Endothelial cell of umbilical vein (primary cell): ENCODE measurements at regions not wholly inside any gene's neighbourhood (a gene's known extent, or its start where the extent isn't known, plus 50 kb on each side); places are given as distances from the start of the nearest gene placed in this dataset.

Source experiments
- BruUV-seq: library from RNA; stranded (reverse); fragments of 400-500 nt; replicated peaks from 2 replicates; lab custom pipeline; 2021; lab: Mats Ljungman, UMichigan
- CTCF ChIA-PET: fragments of 300-600, 350-600 bp; sonication (Branson Sonifier 250); formaldehyde crosslinking; loops from one replicate; lab custom pipeline; 2021; ENCODE audit warnings: antibody characterized with exemption, inconsistent platforms; lab: Charles Lee
- POLR2A ChIA-PET: fragments of 300-600, 350-600 bp; sonication (Branson Sonifier 250); formaldehyde crosslinking; loops from one replicate; lab custom pipeline; 2021; ENCODE audit warnings: antibody characterized with exemption, inconsistent platforms; lab: Charles Lee
- DNase-seq: peaks from one replicate; pipeline ENCODE4 v3.0.0-alpha.2; 2011; ENCODE audit warnings: low read depth, low spot score
- FAIRE-seq: peaks from 2 replicates; lab custom pipeline; 2011; peaks lifted over from hg19 to GRCh38; lab: Jason Lieb, UNC
- H2AFZ ChIP-seq: 2 replicates; pipeline ENCODE4 v1.6.0; 2012; ENCODE audit warnings: low read depth, low read length, control low read depth, inconsistent platforms
- H3K27ac ChIP-seq: 2 replicates; pipeline ENCODE4 v1.5.1; 2011; ENCODE audit warnings: low read depth, mild to moderate bottlenecking, control low read depth, low read length, moderate library complexity; ENCODE audit not compliant: insufficient read depth
- H3K27me3 ChIP-seq, 2 experiments: 2 replicates each; pipeline versions ENCODE4 v1.6.0 to v1.6.1; 2011; ENCODE audit warnings: low read length in 2 of 2, mixed read lengths in 1 of 2; ENCODE audit not compliant: control insufficient read depth in 2 of 2, insufficient read depth in 2 of 2
- H3K36me3 ChIP-seq, 2 experiments: 2 replicates in 1 of 2; 3 replicates in 1 of 2; pipeline ENCODE4 v1.5.1; 2011; ENCODE audit warnings: low read length in 2 of 2, mild to moderate bottlenecking in 1 of 2, moderate library complexity in 1 of 2; ENCODE audit not compliant: control insufficient read depth in 2 of 2, insufficient read depth in 2 of 2; ENCODE audit errors: extremely low read depth in 1 of 2
- H3K4me1 ChIP-seq: 3 replicates; pipeline ENCODE4 v1.5.1; 2011; ENCODE audit warnings: mild to moderate bottlenecking, low read length; ENCODE audit not compliant: control insufficient read depth, insufficient read depth; ENCODE audit errors: extremely low read depth
- H3K4me2 ChIP-seq: 2 replicates; pipeline ENCODE4 v1.6.1; 2011; ENCODE audit warnings: low read length, control low read depth, mixed read lengths; ENCODE audit not compliant: insufficient read depth
- H3K4me3 ChIP-seq, 3 experiments: fragments of 200-600 bp in 1 of 3; sonication (generic), shearing (Covaris generic) in 1 of 3; replicated peaks in 1 of 3; 2 replicates each; pipeline ENCODE4 v1.5.1; 2011 to 2016; ENCODE audit warnings: control low read depth in 3 of 3, low read length in 3 of 3, mild to moderate bottlenecking in 2 of 3, inconsistent platforms in 1 of 3, low read depth in 1 of 3, moderate library complexity in 1 of 3; ENCODE audit not compliant: insufficient read depth in 1 of 3
- H3K79me2 ChIP-seq: 2 replicates; pipeline ENCODE4 v1.6.0; 2012; ENCODE audit warnings: low read length, inconsistent platforms; ENCODE audit not compliant: control insufficient read depth, insufficient read depth
- H3K9ac ChIP-seq: replicated peaks from 2 replicates; pipeline ENCODE3; 2011; ENCODE audit warnings: low read length, control low read depth; ENCODE audit not compliant: insufficient read depth; ENCODE audit errors: extremely low read depth
- H3K9me1 ChIP-seq: replicated peaks from 3 replicates; pipeline ENCODE4 v1.6.0; 2011; ENCODE audit warnings: mild to moderate bottlenecking, low read length; ENCODE audit not compliant: control insufficient read depth, insufficient read depth; ENCODE audit errors: extremely low read depth
- H3K9me3 ChIP-seq: replicated peaks from 2 replicates; pipeline ENCODE4 v1.5.1; 2012; ENCODE audit warnings: low read length, inconsistent platforms; ENCODE audit not compliant: control insufficient read depth, insufficient read depth
- H4K20me1 ChIP-seq: replicated peaks from 2 replicates; pipeline ENCODE3; 2011; ENCODE audit warnings: mild to moderate bottlenecking, low read length; ENCODE audit not compliant: control insufficient read depth, insufficient read depth; ENCODE audit errors: extremely low read depth
- CTCF ChIP-seq, 2 donors: IDR thresholded peaks; 1 replicate in 1 of 2; 2 replicates in 1 of 2; pipeline ENCODE4 v1.5.1; 2011; ENCODE audit warnings: low read length in 2 of 2, mild to moderate bottlenecking in 2 of 2, moderate library complexity in 2 of 2, control low read depth in 1 of 2, inconsistent platforms in 1 of 2, low read depth in 1 of 2; ENCODE audit not compliant: insufficient read depth in 1 of 2; ENCODE audit errors: extremely low read depth in 1 of 2
- EZH2 ChIP-seq: IDR thresholded peaks from 2 replicates; pipeline ENCODE4 v1.6.1; 2012; ENCODE audit warnings: borderline replicate concordance, low read depth, mild to moderate bottlenecking, moderate library complexity, low read length, inconsistent platforms; ENCODE audit not compliant: severe bottlenecking
- FOS ChIP-seq: IDR thresholded peaks from 2 replicates; pipeline ENCODE4 v1.6.1; 2011; ENCODE audit warnings: mild to moderate bottlenecking, low read length, moderate library complexity, borderline replicate concordance; ENCODE audit not compliant: insufficient read depth
- GATA2 ChIP-seq: IDR thresholded peaks from 2 replicates; pipeline ENCODE4 v1.7.0; 2011; ENCODE audit warnings: low read depth, mild to moderate bottlenecking, moderate library complexity, mixed read lengths, low read length; ENCODE audit not compliant: insufficient read length, insufficient read depth
- JUN ChIP-seq: IDR thresholded peaks from 2 replicates; pipeline ENCODE4 v1.6.1; 2011; ENCODE audit warnings: borderline replicate concordance, low read depth; ENCODE audit not compliant: insufficient read length, insufficient read depth
- MYC ChIP-seq: IDR thresholded peaks from one replicate; pipeline ENCODE4 v1.6.1; 2011; ENCODE audit warnings: mild to moderate bottlenecking, low read depth, low read length
- POLR2A ChIP-seq: IDR thresholded peaks from 2 replicates; pipeline ENCODE4 v1.6.1; 2012; ENCODE audit warnings: low read depth, mild to moderate bottlenecking, control low read depth, low read length
- POLR2AphosphoS5 ChIP-seq: IDR thresholded peaks from 2 replicates; pipeline ENCODE4 v1.6.1; 2012; ENCODE audit warnings: low read depth, mild to moderate bottlenecking, control low read depth, low read length, moderate library complexity; ENCODE audit not compliant: insufficient read depth
- dilution Hi-C: fragments of 300-500 bp; cut with MboI; formaldehyde crosslinking; loops from one replicate; pipeline ENCODE4 v1.15.0; 2019; ENCODE audit warnings: low sequenced_read_pairs; ENCODE audit not compliant: extremely low pct_ligation_motif_present
- intact Hi-C: fragments of 100-400 bp; cut with micrococcal nuclease; formaldehyde crosslinking; loops from one replicate; pipeline ENCODE4 v1.10.0; 2022
- TF ChIP-seq, protein P1 (sequence below): IDR thresholded peaks from 2 replicates; pipeline ENCODE4 v1.6.1; 2011; ENCODE audit not compliant: insufficient read depth, insufficient read length

GRCh38 chr18:65943268-65943667 lies 192.5 kb downstream of the CDH7 start:
- intact Hi-C loops = no loop called here
- no peaks in the 10 kb centered on the region for H3K36me3 ChIP-seq
- H3K27me3 ChIP-seq = no peaks in the 10 kb centered on the region
- TF ChIP-seq POLR2AphosphoS5 (no peak), FOS (no peak), POLR2A (no peak), CTCF (IDR thresholded peaks at IDR 0.05; ENCODE audit: extremely low read depth in 1 of 2, insufficient read depth in 1 of 2, low read depth in 1 of 2, low read length in 2 of 2) (no peak), EZH2 (no peak), JUN (no peak), MYC (no peak), GATA2 (no peak)
- TF ChIP-seq, protein P1, sequence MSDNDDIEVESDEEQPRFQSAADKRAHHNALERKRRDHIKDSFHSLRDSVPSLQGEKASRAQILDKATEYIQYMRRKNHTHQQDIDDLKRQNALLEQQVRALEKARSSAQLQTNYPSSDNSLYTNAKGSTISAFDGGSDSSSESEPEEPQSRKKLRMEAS = no peak
- no TSS peak for BruUV-seq
- H3K27ac ChIP-seq = no peak overlapping the region
- no peak overlapping the region for H3K4me3 ChIP-seq
- FAIRE-seq (no peak), DNase-seq (no peak)
- no peak overlapping the region for H3K4me2 ChIP-seq
- H3K9ac ChIP-seq = no peak overlapping the region
- POLR2A ChIA-PET = no interaction called here
- no peak overlapping the region for H2AFZ ChIP-seq
- H3K9me1 ChIP-seq = no peaks in the 10 kb centered on the region
- no peaks in the 10 kb centered on the region for H3K4me1 ChIP-seq
- no peaks in the 10 kb centered on the region for H3K79me2 ChIP-seq
- CTCF ChIA-PET = no interaction called here
- dilution Hi-C loops = no loop called here
- no peaks in the 10 kb centered on the region for H4K20me1 ChIP-seq
- H3K9me3 ChIP-seq = no peaks in the 10 kb centered on the region
